H1 (cell line): ENCODE measurements at regions not wholly inside any gene's neighbourhood (a gene's known extent, or its start where the extent isn't known, plus 50 kb on each side); places are given as distances from the start of the nearest gene placed in this dataset.

Experiments
- CBX8 ChIP-seq: fragments of 300-800, 300-1000 bp; sonication (generic); IDR thresholded peaks from 2 replicates; pipeline ENCODE4 v1.7.1; 2016; ENCODE audit warnings: low read depth, low read length, borderline replicate concordance
- CHD7 ChIP-seq: fragments of 300-600 bp; sonication (generic); IDR thresholded peaks from 2 replicates; pipeline ENCODE4 v1.7.1; 2012; ENCODE audit warnings: low read length, moderate library complexity, mild to moderate bottlenecking, inconsistent platforms; ENCODE audit not compliant: insufficient replicate concordance
- CTCF ChIP-seq, 3 experiments: IDR thresholded peaks; 1 replicate in 2 of 3; 2 replicates in 1 of 3; pipeline versions ENCODE4 v1.5.1 to v1.6.1; 2011; ENCODE audit warnings: low read length in 3 of 3, mild to moderate bottlenecking in 3 of 3, inconsistent platforms in 2 of 3, low read depth in 1 of 3, moderate library complexity in 1 of 3; ENCODE audit not compliant: insufficient read depth in 1 of 3; ENCODE audit errors: control extremely low read depth in 1 of 3
- GABPA ChIP-seq: IDR thresholded peaks from 2 replicates; pipeline ENCODE4 v1.6.1; 2011; ENCODE audit warnings: mild to moderate bottlenecking, low read length, moderate library complexity, borderline replicate concordance; ENCODE audit not compliant: insufficient read depth
- JUN ChIP-seq: IDR thresholded peaks from 2 replicates; pipeline ENCODE4 v1.6.1; 2011; ENCODE audit warnings: low read depth, mild to moderate bottlenecking, improper control_type of control experiment, low read length
- NRF1 ChIP-seq: IDR thresholded peaks from 2 replicates; pipeline ENCODE4 v1.6.1; 2011; ENCODE audit warnings: mild to moderate bottlenecking, low read depth, low read length, improper control_type of control experiment
- POLR2A ChIP-seq, 2 experiments: IDR thresholded peaks; 1 replicate in 1 of 2; 2 replicates in 1 of 2; pipeline ENCODE4 v1.6.1; 2011; ENCODE audit warnings: low read depth in 2 of 2, low read length in 2 of 2, mild to moderate bottlenecking in 2 of 2; ENCODE audit errors: control extremely low read depth in 1 of 2
- RAD21 ChIP-seq, 2 experiments: IDR thresholded peaks in 1 of 2; conservative IDR thresholded peaks in 1 of 2; 2 replicates each; pipeline ENCODE4 v1.6.1; 2011; ENCODE audit warnings: low read depth in 2 of 2, low read length in 2 of 2, improper control_type of control experiment in 1 of 2, inconsistent platforms in 1 of 2, mild to moderate bottlenecking in 1 of 2, moderate library complexity in 1 of 2
- SRF ChIP-seq: IDR thresholded peaks from 2 replicates; pipeline ENCODE4 v1.6.1; 2011; ENCODE audit warnings: mild to moderate bottlenecking, low read depth, low read length, moderate library complexity

GRCh38 chr2:212745359-212745758, 206.8 kb upstream of the ERBB4 start (continued):
- TF ChIP-seq CHD7 = no peak
- TF ChIP-seq CBX8 = no peak
- TF ChIP-seq POLR2A (IDR thresholded peaks at IDR 0.05; ENCODE audit: control extremely low read depth in 1 of 2, low read depth in 2 of 2, low read length in 2 of 2) = no peak
- TF ChIP-seq NRF1 = no peak
- no peak for TF ChIP-seq GABPA
- no peak for TF ChIP-seq CTCF (IDR thresholded peaks at IDR 0.05; ENCODE audit: control extremely low read depth in 1 of 3, insufficient read depth in 1 of 3, low read depth in 1 of 3, low read length in 3 of 3)
- no peak for TF ChIP-seq RAD21 (IDR thresholded peaks at IDR 0.05 in 1 of 2, conservative IDR thresholded peaks at IDR 0.05 in 1 of 2; ENCODE audit: low read depth in 2 of 2, low read length in 2 of 2)
- TF ChIP-seq SRF = no peak
- TF ChIP-seq JUN = no peak
